Mucosa of descending colon (tissue), 3 donors: ENCODE measurements at regions not wholly inside any gene's neighbourhood (a gene's known extent, or its start where the extent isn't known, plus 50 kb on each side); places are given as distances from the start of the nearest gene placed in this dataset.
A peak's percentile ranks its signal among the peaks of the same experiment; 100 is the strongest.

Experiments used
- ATAC-seq: fragments of 200-7000 bp; cut with Tn5 transposase; one replicate; pipeline ENCODE4 v1.9.1; 2020; ENCODE audit warnings: mild to moderate bottlenecking, moderate library complexity
- DNase-seq, 3 donors: peaks; one replicate each; pipeline ENCODE4 v3.0.0-alpha.2; 2020
- H3K36me3 ChIP-seq: fragments of 200-600 bp; one replicate; pipeline ENCODE4 v1.8.0; 2021; ENCODE audit warnings: low read depth, mild to moderate bottlenecking
- H3K4me1 ChIP-seq: fragments of 200-600 bp; one replicate; pipeline ENCODE4 v1.8.0; 2021; ENCODE audit warnings: low read depth, mild to moderate bottlenecking
- H3K4me3 ChIP-seq: fragments of 200-600 bp; one replicate; pipeline ENCODE4 v1.8.0; 2021; ENCODE audit warnings: mild to moderate bottlenecking
- H3K9me3 ChIP-seq: fragments of 200-600 bp; one replicate; pipeline ENCODE4 v1.8.0; 2021; ENCODE audit warnings: mild to moderate bottlenecking
- intact Hi-C, 2 donors: fragments of 100-400 bp; cut with DNase I in 1 of 2; cut with micrococcal nuclease in 1 of 2; formaldehyde crosslinking; loops; one replicate each; pipeline versions ENCODE4 v1.11.0 to v1.11.1; 2022; cut with DNase I, micrococcal nuclease
- TF ChIP-seq, protein P1 (sequence below): fragments of 200-600 bp; IDR thresholded peaks from one replicate; pipeline ENCODE4 v1.8.0; 2022; ENCODE audit warnings: antibody characterized with exemption, mild to moderate bottlenecking
- donor health status: DM: no; HTN: no; CAD: no; lungs with moderate emphysema.
- donor health status: DM: no; HTN: no; CAD: no.
- donor health status: DM: no; HTN: yes; CAD: no.

DNA sequence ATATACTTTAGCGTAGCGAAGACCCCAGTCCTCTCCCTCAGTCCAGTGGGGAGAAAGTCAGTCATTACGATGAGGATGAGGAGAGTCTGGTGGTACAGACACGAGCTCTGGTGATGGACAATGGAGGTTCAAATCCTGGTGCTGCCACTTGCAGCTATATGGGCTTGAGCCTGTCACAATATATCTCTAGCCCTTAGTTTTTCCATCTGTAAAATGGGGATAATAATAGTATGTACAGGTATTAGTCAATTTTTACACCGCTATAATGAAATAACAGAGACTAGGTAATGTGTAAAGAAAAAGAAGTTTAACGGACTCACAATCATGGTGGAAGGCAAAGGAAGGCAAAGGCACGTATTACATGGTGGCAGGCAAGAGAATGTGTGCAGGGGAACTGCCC lies 237.9 kb downstream of the BCAS1 start:
- intact Hi-C loops = no loop called here
- Histone ChIP-seq H3K4me1 (peaks cover 25% of the 10 kb centered on the region), H3K9me3 (no peaks in the 10 kb centered on the region), H3K4me3 (no peak overlapping the region), H3K36me3 (no peaks in the 10 kb centered on the region)
- DNase-seq (no peak), ATAC-seq (no peak)
- TF ChIP-seq, protein P1, sequence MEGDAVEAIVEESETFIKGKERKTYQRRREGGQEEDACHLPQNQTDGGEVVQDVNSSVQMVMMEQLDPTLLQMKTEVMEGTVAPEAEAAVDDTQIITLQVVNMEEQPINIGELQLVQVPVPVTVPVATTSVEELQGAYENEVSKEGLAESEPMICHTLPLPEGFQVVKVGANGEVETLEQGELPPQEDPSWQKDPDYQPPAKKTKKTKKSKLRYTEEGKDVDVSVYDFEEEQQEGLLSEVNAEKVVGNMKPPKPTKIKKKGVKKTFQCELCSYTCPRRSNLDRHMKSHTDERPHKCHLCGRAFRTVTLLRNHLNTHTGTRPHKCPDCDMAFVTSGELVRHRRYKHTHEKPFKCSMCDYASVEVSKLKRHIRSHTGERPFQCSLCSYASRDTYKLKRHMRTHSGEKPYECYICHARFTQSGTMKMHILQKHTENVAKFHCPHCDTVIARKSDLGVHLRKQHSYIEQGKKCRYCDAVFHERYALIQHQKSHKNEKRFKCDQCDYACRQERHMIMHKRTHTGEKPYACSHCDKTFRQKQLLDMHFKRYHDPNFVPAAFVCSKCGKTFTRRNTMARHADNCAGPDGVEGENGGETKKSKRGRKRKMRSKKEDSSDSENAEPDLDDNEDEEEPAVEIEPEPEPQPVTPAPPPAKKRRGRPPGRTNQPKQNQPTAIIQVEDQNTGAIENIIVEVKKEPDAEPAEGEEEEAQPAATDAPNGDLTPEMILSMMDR = no peak

DNA sequence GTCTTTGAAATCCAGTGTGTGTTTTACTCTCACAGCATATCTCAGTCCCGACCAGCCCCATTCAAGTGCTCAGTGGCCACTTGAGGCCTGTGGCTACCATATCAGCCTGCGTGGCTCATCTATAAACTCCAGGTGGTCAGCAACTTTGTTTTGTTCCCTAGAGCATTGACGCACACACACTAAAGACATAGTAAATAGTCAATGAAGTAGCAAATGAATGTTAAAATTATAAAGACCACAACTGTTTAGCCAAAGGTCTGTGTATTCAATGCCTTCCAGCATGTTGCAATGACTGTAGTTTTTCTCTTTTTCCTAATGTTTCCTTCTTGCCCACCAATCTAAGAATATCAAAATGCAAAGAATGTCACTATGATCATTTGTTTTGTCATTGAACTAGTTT lies 238.2 kb upstream of the ZNF217 start:
- no peaks in the 10 kb centered on the region for H3K9me3 ChIP-seq
- DNase-seq (no peak), ATAC-seq (no peak)
- TF ChIP-seq, protein P1 = no peak
- H3K36me3 ChIP-seq = no peaks in the 10 kb centered on the region
- peaks cover 21% of the 10 kb centered on the region for H3K4me1 ChIP-seq
- intact Hi-C loops = no loop called here
- H3K4me3 ChIP-seq = no peak overlapping the region

DNA sequence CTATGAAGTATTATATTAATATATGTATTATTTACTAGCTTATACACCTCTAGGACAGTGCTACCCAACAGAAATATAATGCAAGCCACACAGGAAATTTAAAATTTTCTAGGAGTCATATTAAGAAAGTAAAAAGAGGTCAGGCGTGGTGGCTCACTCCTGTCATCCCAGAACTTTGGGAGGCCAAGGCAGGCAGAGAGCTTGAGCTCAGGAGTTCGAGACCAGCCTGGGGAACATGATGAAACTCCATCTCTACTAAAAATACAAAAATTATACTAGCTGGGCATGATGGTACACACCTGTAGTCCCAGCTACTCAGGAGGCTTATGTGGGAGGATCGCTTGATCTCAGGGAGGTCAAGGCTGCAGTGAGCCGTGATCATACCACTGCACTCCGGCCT lies 237.6 kb upstream of the ZNF217 start:
- intact Hi-C loops = no loop called here
- H3K9me3 ChIP-seq = no peaks in the 10 kb centered on the region
- no peaks in the 10 kb centered on the region for H3K36me3 ChIP-seq
- H3K4me1 ChIP-seq = peaks cover 21% of the 10 kb centered on the region
- no peak for ATAC-seq
- no peak overlapping the region for H3K4me3 ChIP-seq
- TF ChIP-seq, protein P1 = no peak
- DNase-seq = no peak

DNA sequence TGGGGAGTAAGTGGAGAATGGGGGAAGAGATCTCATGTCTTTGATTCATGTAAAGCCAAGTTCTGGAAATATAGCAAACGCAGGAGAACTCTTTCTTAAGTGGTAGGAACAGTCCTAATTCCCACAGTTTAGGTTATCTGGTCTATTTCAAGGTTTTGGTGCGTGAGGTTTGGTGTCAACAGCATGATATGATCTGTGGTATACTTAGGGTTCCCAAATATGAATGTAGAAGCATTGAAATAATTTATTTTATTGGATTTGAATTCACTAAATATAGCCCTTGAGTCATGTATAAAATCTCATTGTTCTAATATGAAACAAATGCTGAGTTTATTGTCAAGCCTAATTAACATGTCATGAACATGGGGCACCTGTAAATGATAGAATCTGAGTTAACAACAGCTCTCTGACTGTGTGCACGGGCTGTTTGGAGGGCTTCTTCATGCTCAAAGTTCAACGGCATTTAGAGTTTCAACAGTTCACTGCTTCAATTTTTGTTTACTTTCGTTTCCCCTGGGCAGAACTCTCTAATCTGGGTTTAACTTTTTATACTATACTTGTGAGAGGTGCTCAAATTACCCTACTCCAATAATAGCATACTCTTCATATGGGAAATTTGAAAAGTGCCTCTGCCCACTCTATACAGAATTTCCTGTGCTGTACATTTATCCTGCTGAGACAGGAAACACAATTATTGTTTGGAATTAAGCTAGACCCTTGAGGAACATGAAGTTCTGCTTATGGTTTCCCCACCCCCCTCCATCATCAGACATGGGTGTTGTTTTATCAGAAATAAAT lies 236.3 kb upstream of the ZNF217 start:
- no peaks in the 10 kb centered on the region for H3K36me3 ChIP-seq
- peaks cover 23% of the 10 kb centered on the region for H3K4me1 ChIP-seq
- H3K9me3 ChIP-seq = no peaks in the 10 kb centered on the region
- ATAC-seq = peak; percentile 63
- intact Hi-C loops = no loop called here
- H3K4me3 ChIP-seq = no peak overlapping the region
- TF ChIP-seq, protein P1 = no peak
- DNase-seq = no peak

DNA sequence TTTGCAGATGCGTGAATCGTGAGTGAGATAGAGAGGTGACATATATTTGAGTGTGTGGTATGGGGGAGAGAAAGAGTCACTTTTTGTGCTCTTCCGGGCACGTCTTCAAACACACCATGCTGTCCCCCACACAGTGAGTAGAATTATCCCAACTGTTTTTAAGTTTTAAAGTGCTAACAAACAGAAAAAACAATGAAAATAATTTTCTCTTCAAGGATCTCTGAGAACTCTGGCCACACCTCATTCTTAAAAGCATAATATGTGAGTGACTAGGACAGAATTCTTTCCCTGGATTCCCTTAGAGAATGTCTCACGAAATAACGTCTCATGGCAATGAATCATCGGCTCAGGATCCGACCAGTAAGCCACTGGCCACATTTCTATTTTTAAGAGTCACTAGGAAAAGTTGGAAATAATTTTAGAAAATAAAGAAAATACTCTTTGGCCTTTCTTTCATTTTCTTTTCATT lies 235.7 kb upstream of the ZNF217 start:
- Histone ChIP-seq H3K4me3 (no peak overlapping the region), H3K9me3 (no peaks in the 10 kb centered on the region), H3K36me3 (no peaks in the 10 kb centered on the region), H3K4me1 (peaks cover 23% of the 10 kb centered on the region)
- TF ChIP-seq, protein P1 = no peak
- DNase-seq = no peak
- peak; percentile 74 for ATAC-seq
- intact Hi-C loops = no loop called here
